Embryonic facial prominence (tissue), 1 donor: ENCODE measurements at regions not wholly inside any gene's neighbourhood (a gene's known extent, or its start where the extent isn't known, plus 50 kb on each side); places are given as distances from the start of the nearest gene placed in this dataset.
"Not testable (repeated sequence)": the region's sequence is repeated elsewhere in the genome, so short reads cannot be mapped to it uniquely, and the experiment has no call there.

Source experiments
- DNase-seq: peaks from one replicate; pipeline ENCODE4 v3.0.0-alpha.2; 2016; ENCODE audit errors: extremely low spot score

GRCh38 chr6:71360556-71361335 lies 72.1 kb downstream of the OGFRL1 start:
- not testable (repeated sequence) for DNase-seq

- DNase-seq: no peak
Measured at GRCh38 chr6:71364889-71365542, 76.4 kb downstream of the OGFRL1 start.

GRCh38 chr6:71367756-71368155 lies 79.1 kb downstream of the OGFRL1 start:
- no peak for DNase-seq

GRCh38 chr6:71368284-71368683 lies 79.7 kb downstream of the OGFRL1 start:
- DNase-seq: no peak

GRCh38 chr6:71371559-71371958 lies 82.9 kb downstream of the OGFRL1 start:
- DNase-seq: no peak

DNA sequence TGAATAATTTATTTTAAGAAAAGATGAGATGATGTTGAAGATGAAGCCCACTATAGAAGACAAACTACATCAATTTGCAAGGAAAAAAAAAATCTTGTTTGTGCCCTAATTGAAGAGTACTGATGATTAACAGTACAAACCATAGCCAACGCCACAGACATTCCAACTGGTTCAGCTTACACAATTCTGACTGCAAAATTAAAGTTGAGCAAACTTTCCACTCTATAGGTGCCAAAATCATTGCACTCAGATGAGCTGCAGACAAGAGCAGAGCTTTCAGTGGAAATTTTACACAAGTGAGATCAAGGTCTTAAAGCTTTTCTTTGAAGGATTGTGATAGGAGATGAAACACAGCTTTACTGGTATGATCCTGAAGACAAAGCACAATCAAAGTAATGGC lies 85.3 kb downstream of the OGFRL1 start:
- DNase-seq: no peak

- DNase-seq: no peak
Measured at GRCh38 chr6:71375676-71376075, 87.1 kb downstream of the OGFRL1 start.

DNA sequence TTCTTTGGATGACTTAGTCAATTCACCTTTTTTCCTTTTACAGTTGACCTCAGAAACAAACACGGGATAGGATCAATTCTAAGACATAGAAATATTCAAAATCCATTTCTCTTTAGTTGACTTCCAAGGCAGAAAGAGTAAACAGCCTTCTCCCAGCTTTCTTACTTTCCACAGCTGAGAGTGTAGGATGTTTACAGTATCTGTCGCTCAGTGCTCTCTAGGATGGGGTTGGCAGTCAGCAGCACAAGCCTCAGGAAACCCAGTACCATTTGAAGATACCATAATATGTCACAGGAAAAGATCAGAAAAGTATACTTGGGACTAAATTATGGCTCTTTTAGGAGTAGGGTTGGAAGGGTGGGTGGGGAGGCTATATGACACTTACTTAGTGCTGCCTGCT lies 88.2 kb downstream of the OGFRL1 start:
- no peak for DNase-seq

DNA sequence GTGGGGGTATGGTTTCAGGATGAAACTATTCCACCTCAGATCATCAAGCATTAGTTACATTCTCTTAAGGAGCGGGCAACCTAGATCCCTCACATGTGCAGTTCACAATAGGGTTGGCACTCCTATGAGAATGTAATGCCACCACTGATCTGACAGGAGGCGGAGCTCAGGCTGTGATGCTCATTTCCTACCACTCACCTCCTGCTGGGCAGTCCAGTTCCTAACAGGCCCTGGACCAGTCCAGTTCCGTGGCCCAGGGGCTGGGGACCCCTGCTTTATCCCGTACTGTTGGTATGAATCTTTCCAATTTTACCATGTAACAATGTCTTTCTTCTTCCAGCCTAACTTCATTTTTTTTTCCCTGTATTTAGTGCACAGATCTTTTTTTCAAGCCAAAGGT lies 94.9 kb downstream of the OGFRL1 start:
- no peak for DNase-seq

- no peak for DNase-seq
Measured at GRCh38 chr6:71383901-71384489, 95.4 kb downstream of the OGFRL1 start.

- DNase-seq: no peak
Measured at GRCh38 chr6:71385111-71385822, 96.7 kb downstream of the OGFRL1 start.

DNA sequence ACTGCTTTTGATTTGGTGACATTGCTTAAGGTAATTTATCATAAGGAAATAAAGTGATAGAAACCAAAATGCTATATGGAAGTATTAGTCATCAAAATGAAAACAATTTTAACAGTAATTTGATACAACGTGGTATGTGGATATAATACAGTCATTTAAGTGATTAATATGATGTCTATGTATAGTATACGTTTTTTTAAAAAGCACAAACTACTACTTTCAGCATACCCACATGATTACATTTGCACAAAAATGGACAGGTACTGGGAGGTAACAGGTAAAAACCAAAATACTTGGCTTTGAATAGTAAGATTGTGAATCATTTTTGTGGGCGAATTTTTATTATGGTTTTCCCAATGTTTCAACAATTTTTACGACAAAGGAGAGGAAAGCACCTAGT lies 97.6 kb downstream of the OGFRL1 start:
- no peak for DNase-seq

DNA sequence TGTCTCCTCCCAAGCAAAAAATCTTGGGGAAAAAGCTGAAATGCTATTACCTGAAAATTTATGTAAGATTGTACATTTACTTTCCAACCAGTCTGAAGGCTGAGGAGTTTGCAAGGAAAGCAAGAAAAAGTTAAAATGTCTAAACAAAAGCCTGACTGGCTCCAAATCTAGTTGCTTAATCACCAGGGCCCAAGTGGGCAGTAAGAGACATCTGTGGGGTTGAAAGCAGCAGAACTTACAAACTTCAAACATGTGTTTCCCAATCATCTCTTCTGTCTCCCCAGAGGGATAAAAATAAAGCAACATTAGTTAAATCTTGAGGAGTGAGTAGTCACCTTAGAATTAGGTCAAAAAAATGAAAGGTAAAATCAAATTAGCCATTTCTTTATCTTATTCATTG lies 98.6 kb downstream of the OGFRL1 start:
- no peak for DNase-seq

DNA sequence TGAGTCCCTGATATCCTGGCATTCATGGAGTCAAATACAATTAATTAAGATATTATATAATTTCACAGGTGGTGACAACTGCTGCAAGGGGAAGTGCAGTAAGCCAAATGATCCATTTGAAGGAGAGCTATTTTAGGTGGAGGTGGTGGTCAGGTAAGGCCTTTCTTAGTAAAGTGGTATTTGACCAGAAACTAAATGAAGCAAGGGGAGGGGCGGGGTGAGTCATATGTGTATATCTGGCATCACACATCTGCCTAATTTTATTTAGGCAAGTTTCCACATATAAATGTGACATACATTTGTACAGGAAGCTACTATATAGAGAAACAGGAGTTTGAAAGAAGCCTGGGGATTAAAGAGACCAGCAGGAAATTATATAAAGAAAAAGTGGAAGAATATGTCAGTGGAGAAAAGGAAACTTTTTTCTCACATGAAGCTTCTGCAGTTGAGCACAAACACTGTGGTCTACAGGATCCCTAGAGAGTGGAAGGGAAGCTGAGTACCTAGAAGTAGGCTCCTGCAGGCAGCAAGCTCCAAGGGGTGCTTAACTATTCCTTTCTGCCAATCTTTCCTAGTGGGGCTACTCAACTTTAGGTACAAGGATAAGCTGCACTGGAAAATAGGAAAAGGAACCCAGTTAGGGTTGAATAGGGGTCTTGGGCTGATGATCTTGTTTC lies 99.6 kb downstream of the OGFRL1 start:
- no peak for DNase-seq

DNA sequence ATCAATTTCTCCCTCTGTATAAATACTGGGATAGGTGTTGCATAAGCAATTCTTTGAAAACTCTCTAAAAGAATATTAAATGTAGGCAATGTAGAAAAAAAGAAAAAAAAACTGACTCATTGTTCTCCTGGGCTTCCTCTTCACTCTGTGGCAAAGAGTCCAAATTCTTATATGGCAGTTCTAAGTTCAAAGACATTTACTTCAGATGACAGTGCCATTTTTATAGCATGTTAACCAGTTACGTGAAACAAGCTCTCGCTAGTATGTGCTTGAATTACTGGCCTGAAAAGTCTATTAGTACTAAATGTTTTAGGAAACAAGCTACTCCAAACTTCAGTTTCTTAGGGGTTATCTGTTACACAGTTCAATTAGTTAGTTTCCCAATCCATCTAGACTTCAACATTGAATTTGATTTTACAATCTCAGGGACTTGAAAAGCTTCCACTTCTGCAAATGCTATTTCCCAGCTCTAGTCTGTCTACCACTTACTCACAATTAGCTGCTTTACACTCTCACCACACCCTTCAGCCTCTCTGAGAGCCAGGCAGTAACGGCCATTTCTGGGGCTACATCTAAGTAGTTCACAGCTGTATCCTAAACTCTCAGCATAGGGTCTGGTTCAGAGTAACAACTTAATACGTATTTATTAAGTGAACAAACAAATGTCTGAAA lies 100.4 kb downstream of the OGFRL1 start:
- DNase-seq: no peak

DNA sequence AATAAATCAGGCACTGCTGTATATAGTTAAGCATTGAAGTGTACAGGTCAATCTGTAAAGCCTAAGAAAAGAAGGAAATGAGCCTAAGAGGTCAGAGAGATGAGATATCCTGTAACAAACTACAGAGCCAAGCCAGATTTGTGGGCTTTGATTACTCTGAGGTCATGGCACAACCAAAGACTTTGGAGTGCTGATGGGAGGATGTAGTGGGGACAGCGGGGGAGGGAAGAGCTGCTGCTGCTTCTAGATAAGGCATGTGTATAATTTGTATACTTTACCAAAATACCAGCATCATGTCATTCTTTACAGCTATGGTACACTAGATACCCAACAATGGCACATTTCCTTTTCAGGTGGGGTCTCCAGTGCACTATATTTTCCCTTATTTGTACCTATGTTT lies 102.5 kb downstream of the OGFRL1 start:
- DNase-seq: no peak

- DNase-seq: no peak
Measured at GRCh38 chr6:71392276-71392675, 103.7 kb downstream of the OGFRL1 start.

DNA sequence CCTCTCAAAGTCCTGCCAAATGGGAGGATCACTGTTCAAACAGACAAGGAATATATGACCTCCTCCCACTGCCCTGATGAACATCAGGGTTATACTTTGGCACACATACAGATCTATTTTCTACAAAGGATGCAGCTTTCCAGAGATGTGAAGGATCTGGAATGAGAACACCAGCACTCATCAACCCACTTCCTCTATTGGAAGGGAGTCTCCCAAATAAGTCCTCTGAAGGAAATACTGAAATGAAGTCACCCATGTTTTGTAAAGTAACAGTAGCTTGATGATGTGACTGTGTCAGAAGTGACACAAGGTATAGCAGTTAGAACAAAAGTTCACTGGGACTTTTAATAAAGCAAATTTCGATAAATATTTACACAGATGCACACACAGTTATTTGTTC lies 104.9 kb downstream of the OGFRL1 start:
- DNase-seq: no peak

DNA sequence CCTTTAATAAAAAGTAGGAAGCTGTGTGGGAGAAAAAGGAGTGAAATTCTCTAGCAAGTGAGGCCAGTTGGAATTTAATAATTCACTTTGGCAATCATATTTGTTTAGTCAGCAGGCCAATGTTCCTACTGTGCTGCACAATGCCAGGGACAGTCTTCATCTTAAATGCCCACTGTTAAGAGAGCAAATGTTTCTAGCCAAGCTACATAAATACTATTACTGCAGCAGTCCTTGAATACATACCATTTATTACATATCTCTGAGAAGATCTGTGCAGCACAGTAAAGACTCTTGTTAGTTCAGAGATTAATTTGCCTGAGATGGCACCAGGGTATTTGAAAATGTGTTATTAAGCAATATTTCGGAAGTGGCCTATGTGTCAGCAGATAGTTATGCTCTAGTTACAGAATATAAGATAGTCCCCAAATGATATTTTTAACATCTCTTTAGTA lies 105.4 kb downstream of the OGFRL1 start:
- no peak for DNase-seq

DNA sequence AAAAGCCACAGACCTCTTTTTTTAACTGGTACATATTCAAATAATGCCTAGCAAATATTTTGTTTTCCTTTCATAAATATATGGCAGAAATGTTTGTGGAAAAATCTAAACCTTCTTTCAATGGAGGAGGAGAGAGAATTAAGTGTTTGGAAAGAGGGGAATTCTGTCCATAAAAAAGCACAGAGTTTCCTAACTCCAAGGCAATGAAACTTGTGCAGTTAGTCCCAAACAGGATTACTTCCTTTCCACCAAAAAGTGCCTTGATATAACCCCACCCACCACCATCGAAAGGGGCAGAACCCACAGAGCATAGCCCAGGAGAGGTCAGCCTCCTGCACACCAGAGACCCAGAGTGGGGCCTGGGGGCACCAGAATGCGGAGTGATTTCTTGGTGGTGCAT lies 106.3 kb downstream of the OGFRL1 start:
- DNase-seq: no peak

DNA sequence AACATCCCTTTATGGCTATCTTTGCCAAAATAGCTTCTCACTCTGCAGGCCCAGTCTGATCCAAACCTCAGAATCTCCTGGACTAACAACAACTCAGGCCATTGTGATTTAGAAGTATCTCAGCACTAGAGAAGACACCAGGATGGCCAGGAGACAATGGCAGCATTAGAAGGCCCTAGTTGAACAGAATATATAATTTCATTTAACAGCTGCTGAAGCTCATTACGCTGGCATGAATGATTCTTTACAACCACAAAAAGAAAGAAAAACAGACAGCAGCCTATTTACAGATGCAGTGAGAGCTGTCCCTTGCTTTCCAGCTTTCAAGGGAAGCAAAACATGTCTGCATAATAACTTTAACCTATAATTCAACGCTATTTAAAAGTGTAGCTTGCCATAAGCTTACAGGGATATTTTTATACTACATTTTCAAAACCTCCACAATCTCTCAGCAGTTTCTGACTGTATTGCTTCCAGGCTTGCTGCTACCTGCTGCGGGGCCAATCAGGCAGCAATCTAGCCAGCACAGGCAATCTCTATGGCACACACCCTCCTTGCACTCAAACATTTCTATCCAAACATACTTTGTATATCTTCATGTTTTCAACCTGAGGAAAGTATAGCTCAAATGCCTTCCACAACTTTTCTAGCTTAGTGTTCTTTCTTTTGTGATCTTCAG lies 107.3 kb downstream of the OGFRL1 start:
- DNase-seq: no peak
